ENCODE measurements at regions not wholly inside any gene's neighbourhood (a gene's known extent, or its start where the extent isn't known, plus 50 kb on each side); places are given as distances from the start of the nearest gene placed in this dataset.
"Not testable (repeated sequence)": the region's sequence is repeated elsewhere in the genome, so short reads cannot be mapped to it uniquely, and the experiment has no call there.

GRCh38 chr10:56104487-56104886 is 256.6 kb downstream of the ZWINT start:
- DNase-seq, result no peak

GRCh38 chr10:56096226-56096517 is 264.9 kb downstream of the ZWINT start:
- DNase-seq, result no peak

- DNase-seq, result no peak
Measured at GRCh38 chr10:56095506-56096225, 265.4 kb downstream of the ZWINT start.

- not testable (repeated sequence) for DNase-seq
Measured at GRCh38 chr10:56093645-56094044, 267.4 kb downstream of the ZWINT start.

GRCh38 chr10:56091872-56092271 is 269.2 kb downstream of the ZWINT start:
- no peak for DNase-seq

- DNase-seq, result no peak
Measured at GRCh38 chr10:56090914-56091540, 270.0 kb downstream of the ZWINT start.

- DNase-seq, result no peak
Measured at GRCh38 chr10:56085406-56086122, 275.5 kb downstream of the ZWINT start.

GRCh38 chr10:56082169-56082568 is 278.9 kb downstream of the ZWINT start:
- no peak for DNase-seq

- no peak for DNase-seq
Measured at GRCh38 chr10:56068473-56069263, 292.4 kb downstream of the ZWINT start.

GRCh38 chr10:56068040-56068439 is 293.0 kb downstream of the ZWINT start:
- DNase-seq, result no peak

GRCh38 chr10:56063642-56064041 is 297.4 kb downstream of the ZWINT start:
- no peak for DNase-seq

GRCh38 chr10:56057860-56058259 is 303.2 kb downstream of the ZWINT start:
- no peak for DNase-seq

- no peak for DNase-seq
Measured at GRCh38 chr10:56035489-56035888, 325.6 kb downstream of the ZWINT start.

GRCh38 chr10:56028298-56029132 is 332.5 kb downstream of the ZWINT start:
- DNase-seq, result no peak

GRCh38 chr10:56012101-56012500 is 349.0 kb downstream of the ZWINT start:
- no peak for DNase-seq

GRCh38 chr10:56003555-56003954 is 357.5 kb downstream of the ZWINT start:
- DNase-seq, result no peak

GRCh38 chr10:55989188-55989587 is 371.9 kb downstream of the ZWINT start:
- no peak for DNase-seq

- DNase-seq, result no peak
Measured at GRCh38 chr10:55979203-55979602, 381.9 kb downstream of the ZWINT start.

- DNase-seq, result no peak
Measured at GRCh38 chr10:55966101-55966500, 395.0 kb downstream of the ZWINT start.

- no peak for DNase-seq
Measured at GRCh38 chr10:55943403-55943802, 417.7 kb downstream of the ZWINT start.

- no peak for DNase-seq
Measured at GRCh38 chr10:55929291-55929690, 431.8 kb downstream of the ZWINT start.

- not testable (repeated sequence) for DNase-seq
Measured at GRCh38 chr10:55899472-55900147, 461.4 kb downstream of the ZWINT start.
